ENCODE measurements at regions not wholly inside any gene's neighbourhood (a gene's known extent, or its start where the extent isn't known, plus 50 kb on each side); places are given as distances from the start of the nearest gene placed in this dataset.

DNA sequence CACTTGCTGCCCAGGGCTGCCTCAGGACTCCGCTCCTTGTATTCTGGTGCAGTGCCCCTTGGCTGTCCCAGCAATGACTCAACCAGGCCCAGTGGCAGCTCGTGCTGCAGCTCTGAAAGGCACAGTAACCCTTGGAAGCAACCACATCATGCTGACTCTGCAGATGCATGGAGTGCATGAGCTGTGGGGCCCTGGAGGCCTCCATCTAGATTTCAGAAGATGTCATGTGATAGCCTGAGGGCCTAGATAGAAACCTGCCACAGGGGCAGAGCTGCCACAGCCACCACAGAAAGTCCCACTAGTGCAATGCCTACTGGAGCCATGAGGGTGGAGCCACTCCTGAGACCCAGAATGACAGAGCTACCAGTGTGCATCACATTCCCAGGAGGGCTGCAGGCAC is 117.1 kb upstream of the SMAD3 start:
- WGBS, 2 experiments (ENCODE audit: extremely low coverage in 2 of 2, insufficient read length in 1 of 2): 75% methylated on average over 2 of the region's 2 CpGs; no CpG with 5 or more reads in 1 of the 2 experiments
- peak overlapping the region; percentile 58; the same call in 1 of the 2 replicates for H4K91ac ChIP-seq (ENCODE audit: insufficient read depth, low read depth, low read length)
- H3K79me1 ChIP-seq (ENCODE audit: low read depth in 1 of 2, low read length in 2 of 2): peaks cover 3 to 19% of the 10 kb centered on the region in 2 experiments; a peak in 2 of 4 replicates
- peak overlapping the region; percentile 58; the same call in 1 of the 2 replicates for H3K14ac ChIP-seq (replicated peaks; ENCODE audit: low read depth, low read length)
- peak overlapping the region; percentile 8 for H2BK120ac ChIP-seq (ENCODE audit: low read depth, low read length)
- H3K18ac ChIP-seq (ENCODE audit: low read depth, low read length): no peak overlapping the region
- H3K56ac ChIP-seq (ENCODE audit: extremely low read depth, insufficient read depth, low read length): no peak overlapping the region
- H3K9me3 ChIP-seq (ENCODE audit: control insufficient read depth, insufficient read depth, low read length): no peaks in the 10 kb centered on the region
- H4K5ac ChIP-seq (ENCODE audit: low read depth, low read length): no peak overlapping the region
- peak overlapping the region in 1 of 2 experiments; percentile 24; a peak in 1 of 4 replicates for H4K8ac ChIP-seq (ENCODE audit: low read depth in 2 of 2, low read length in 2 of 2)
- dilution Hi-C loops (cut with HindIII; ENCODE audit: low sequenced_read_pairs, unreplicated experiment): no loop called here
- intact Hi-C loops (cut with micrococcal nuclease): loop anchor here (10.0 kb wide), 1 partner anchor 197 kb away; no protein-coding TSS in a partner anchor
- H2AFZ ChIP-seq (replicated peaks; ENCODE audit: low read length, poor library complexity): peak overlapping the region; percentile 60
- H3K27ac ChIP-seq (ENCODE audit: insufficient read depth, low read length): no peak overlapping the region
- in situ Hi-C loops (cut with MboI; ENCODE audit: low sequenced_read_pairs): loop anchor here (5.0 to 10.0 kb wide), 2 partner anchors 247 to 354 kb away; no protein-coding TSS in a partner anchor
- CTCF ChIA-PET: interaction anchor here (0.8 kb wide), 1 partner anchor 121 kb away, joined by 3 read pairs; no protein-coding TSS in a partner anchor
- no peaks in the 10 kb centered on the region; the same call in none of the 2 replicates for H3K4me1 ChIP-seq (ENCODE audit: control insufficient read depth, insufficient read depth, low read length)
- H3K4me3 ChIP-seq (ENCODE audit: insufficient read depth, low read depth, low read length): no peak overlapping the region
- no peaks in the 10 kb centered on the region for H3K27me3 ChIP-seq (ENCODE audit: control insufficient read depth, insufficient read depth, low read length)
- no peak overlapping the region for H2BK5ac ChIP-seq (ENCODE audit: low read depth, low read length, poor library complexity, severe bottlenecking)
- H3K4ac ChIP-seq (ENCODE audit: low read depth, low read length): peak overlapping the region; percentile 80
- peak overlapping the region; percentile 78 for H2BK20ac ChIP-seq (ENCODE audit: low read depth, low read length)
- peaks cover 11% of the 10 kb centered on the region; the same call in 1 of the 2 replicates for H3K9me1 ChIP-seq (ENCODE audit: insufficient read depth, low read length)
- no TSS peak for BruUV-seq (replicated peaks)
- peak; percentile 50 for DNase-seq
- no peaks in the 10 kb centered on the region for H4K20me1 ChIP-seq (ENCODE audit: insufficient read depth, low read length)
- H3K23ac ChIP-seq (ENCODE audit: low read depth, low read length): 0 out of 2 replicates have a peak overlapping the region, but pooled peaks have one; percentile 24
- no peak overlapping the region for H3K4me2 ChIP-seq (ENCODE audit: low read depth, low read length)
- ATAC-seq (ENCODE audit: low read depth): peak; percentile 67
- TF ChIP-seq, protein P1, sequence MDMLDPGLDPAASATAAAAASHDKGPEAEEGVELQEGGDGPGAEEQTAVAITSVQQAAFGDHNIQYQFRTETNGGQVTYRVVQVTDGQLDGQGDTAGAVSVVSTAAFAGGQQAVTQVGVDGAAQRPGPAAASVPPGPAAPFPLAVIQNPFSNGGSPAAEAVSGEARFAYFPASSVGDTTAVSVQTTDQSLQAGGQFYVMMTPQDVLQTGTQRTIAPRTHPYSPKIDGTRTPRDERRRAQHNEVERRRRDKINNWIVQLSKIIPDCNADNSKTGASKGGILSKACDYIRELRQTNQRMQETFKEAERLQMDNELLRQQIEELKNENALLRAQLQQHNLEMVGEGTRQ (IDR thresholded peaks at IDR 0.05; ENCODE audit: low read depth, low read length): no peak
- TF ChIP-seq NFE2L2 (IDR thresholded peaks at IDR 0.05; ENCODE audit: low read depth, low read length) (peak; percentile 32; the same call in 1 of the 2 replicates), MAFK (IDR thresholded peaks at IDR 0.05; ENCODE audit: low read depth, low read length) (peak; percentile 77), CEBPB (IDR thresholded peaks at IDR 0.05; ENCODE audit: low read depth, low read length) (no peak), BHLHE40 (IDR thresholded peaks at IDR 0.05; ENCODE audit: low read depth, low read length) (peak; percentile 15; the same call in 1 of the 2 replicates), RAD21 (IDR thresholded peaks at IDR 0.05; ENCODE audit: low read length) (0 out of 2 replicates have a peak, but pooled peaks have one; percentile 19), SMC3 (IDR thresholded peaks at IDR 0.05; ENCODE audit: low read depth, low read length) (peak; percentile 19; the same call in 1 of the 2 replicates), FOS (IDR thresholded peaks at IDR 0.05; ENCODE audit: low read depth, low read length) (no peak), RFX5 (IDR thresholded peaks at IDR 0.05; ENCODE audit: low read depth, low read length) (no peak)
- POLR2A ChIA-PET (ENCODE audit: unreplicated experiment): no interaction called here
- no peak overlapping the region for H3K9ac ChIP-seq (ENCODE audit: low read depth, low read length)
- no peaks in the 10 kb centered on the region for H3K36me3 ChIP-seq (ENCODE audit: control insufficient read depth, insufficient read depth, low read length)
- peak overlapping the region; percentile 43; the same call in 1 of the 3 replicates for H2BK15ac ChIP-seq (ENCODE audit: low read depth, low read length)
- H2AK5ac ChIP-seq (ENCODE audit: low read depth, low read length): peak overlapping the region; percentile 57; the same call in 1 of the 2 replicates
- peak overlapping the region; percentile 4 for H2AK9ac ChIP-seq (replicated peaks; ENCODE audit: low read depth, low read length, poor library complexity)
